ENCODE measurements at regions not wholly inside any gene's neighbourhood (a gene's known extent, or its start where the extent isn't known, plus 50 kb on each side); places are given as distances from the start of the nearest gene placed in this dataset.

- no peak overlapping the region for H2BK20ac ChIP-seq (ENCODE audit: low read length)
- H3K18ac ChIP-seq (ENCODE audit: extremely low read depth, low read length), result no peak overlapping the region
- H3K56ac ChIP-seq (replicated peaks; ENCODE audit: insufficient read length, low read depth, low read length), result no peak overlapping the region
- no peak overlapping the region for H3K4me3 ChIP-seq (ENCODE audit: extremely low read depth in 1 of 4, insufficient read depth in 2 of 4, low read depth in 3 of 4, low read length in 4 of 4)
- DNase-seq (ENCODE audit: low read depth in 1 of 2, low spot score in 2 of 2), result no peak
- H3K23me2 ChIP-seq (ENCODE audit: low read depth, low read length), result no peaks in the 10 kb centered on the region
- H3K4me2 ChIP-seq (ENCODE audit: insufficient read depth in 1 of 2, low read depth in 2 of 2, low read length in 2 of 2), result no peak overlapping the region
- no peak overlapping the region for H3K9ac ChIP-seq (replicated peaks in 1 of 4; ENCODE audit: extremely low read depth in 1 of 4, low read depth in 3 of 4, low read length in 3 of 4)
- H2AK5ac ChIP-seq (ENCODE audit: low read depth, low read length), result no peak overlapping the region
- FAIRE-seq, result peak; percentile 32
- H4K8ac ChIP-seq (ENCODE audit: extremely low read depth, insufficient read depth, low read length), result no peak overlapping the region
- peak overlapping the region; percentile 81; the same call in 1 of the 2 replicates for H2AFZ ChIP-seq (ENCODE audit: low read length)
- H3K36me3 ChIP-seq (ENCODE audit: control insufficient read depth in 2 of 4, insufficient read depth in 4 of 4, low read length in 3 of 4), result no peaks in the 10 kb centered on the region
- no peak overlapping the region for H4K91ac ChIP-seq (replicated peaks; ENCODE audit: insufficient read length, low read length)
- H3K23ac ChIP-seq (ENCODE audit: insufficient read length), result no peak overlapping the region
- no peak overlapping the region for H3K4ac ChIP-seq (replicated peaks; ENCODE audit: insufficient read length, low read depth, low read length)
- no peak overlapping the region for H3K14ac ChIP-seq (ENCODE audit: insufficient read length)
- H2BK12ac ChIP-seq (ENCODE audit: low read depth, low read length), result no peak overlapping the region
- H2BK5ac ChIP-seq (ENCODE audit: low read depth, low read length), result no peak overlapping the region
- no peak overlapping the region for H2BK15ac ChIP-seq (ENCODE audit: low read length)
- ChIA-PET CTCF (ENCODE audit: partially characterized antibody) (interaction anchor here (1.6 to 1.8 kb wide), 2 partner anchors 22 to 76 kb away, joined by 3 to 5 read pairs; no protein-coding TSS in a partner anchor), POLR2A (ENCODE audit: partially characterized antibody) (no interaction called here)
- no peak overlapping the region for H3K27ac ChIP-seq (ENCODE audit: low read depth, low read length)
- no peaks in the 10 kb centered on the region for H3K27me3 ChIP-seq (replicated peaks in 1 of 4; ENCODE audit: control insufficient read depth in 3 of 4, extremely low read depth in 1 of 4, insufficient read depth in 3 of 4, low read length in 3 of 4)
- H4K20me1 ChIP-seq (replicated peaks in 1 of 2; ENCODE audit: control insufficient read depth in 1 of 2, insufficient read depth in 2 of 2, low read length in 2 of 2), result no peaks in the 10 kb centered on the region
- H3K9me3 ChIP-seq (ENCODE audit: insufficient read depth in 2 of 2, low read depth in 1 of 2, low read length in 1 of 2), result no peaks in the 10 kb centered on the region
- no peak overlapping the region for H4K5ac ChIP-seq (ENCODE audit: insufficient read length, low read depth, low read length)
- H3K4me1 ChIP-seq (replicated peaks in 1 of 4; ENCODE audit: control insufficient read depth in 3 of 4, insufficient read depth in 4 of 4, low read length in 3 of 4), result peaks cover 0 to 14% (median 11%) of the 10 kb centered on the region in 4 experiments; a peak in 5 of 7 replicates
- no peaks in the 10 kb centered on the region for H3K79me2 ChIP-seq (ENCODE audit: control insufficient read depth in 1 of 2, insufficient read depth in 2 of 2, low read length in 2 of 2)
- no peaks in the 10 kb centered on the region for H3K79me1 ChIP-seq (ENCODE audit: low read depth, low read length)
- WGBS, 2 experiments (ENCODE audit: extremely low coverage in 1 of 2, insufficient coverage in 1 of 2, insufficient read length in 1 of 2, insufficient replicate concordance in 2 of 2, low coverage in 1 of 2, low lambda C conversion rate in 2 of 2, missing lambda C conversion rate in 1 of 2), result 74% methylated on average over 5 of the region's 5 CpGs; no CpG with 5 or more reads in 1 of the 2 experiments
- H2BK120ac ChIP-seq (replicated peaks; ENCODE audit: low read depth, low read length), result no peak overlapping the region
- TF ChIP-seq, protein P1, sequence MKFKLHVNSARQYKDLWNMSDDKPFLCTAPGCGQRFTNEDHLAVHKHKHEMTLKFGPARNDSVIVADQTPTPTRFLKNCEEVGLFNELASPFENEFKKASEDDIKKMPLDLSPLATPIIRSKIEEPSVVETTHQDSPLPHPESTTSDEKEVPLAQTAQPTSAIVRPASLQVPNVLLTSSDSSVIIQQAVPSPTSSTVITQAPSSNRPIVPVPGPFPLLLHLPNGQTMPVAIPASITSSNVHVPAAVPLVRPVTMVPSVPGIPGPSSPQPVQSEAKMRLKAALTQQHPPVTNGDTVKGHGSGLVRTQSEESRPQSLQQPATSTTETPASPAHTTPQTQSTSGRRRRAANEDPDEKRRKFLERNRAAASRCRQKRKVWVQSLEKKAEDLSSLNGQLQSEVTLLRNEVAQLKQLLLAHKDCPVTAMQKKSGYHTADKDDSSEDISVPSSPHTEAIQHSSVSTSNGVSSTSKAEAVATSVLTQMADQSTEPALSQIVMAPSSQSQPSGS (IDR thresholded peaks at IDR 0.05; ENCODE audit: low read length), result no peak
- TF ChIP-seq E2F6 (IDR thresholded peaks at IDR 0.05), result no peak
- TF ChIP-seq YY1 (IDR thresholded peaks at IDR 0.05; ENCODE audit: low read depth, low read length), result no peak
- no peak for TF ChIP-seq HDAC2 (IDR thresholded peaks at IDR 0.05; ENCODE audit: borderline replicate concordance in 1 of 2, low read depth in 2 of 2, low read length in 2 of 2)
- TF ChIP-seq TAF7 (optimal IDR thresholded peaks at IDR 0.05; ENCODE audit: borderline replicate concordance, low read depth, low read length), result no peak
- TF ChIP-seq ASH2L (IDR thresholded peaks at IDR 0.05; ENCODE audit: low read length), result no peak
- no peak for TF ChIP-seq SAP30 (IDR thresholded peaks at IDR 0.05; ENCODE audit: insufficient read depth, insufficient replicate concordance, low read length)
- no peak for TF ChIP-seq KDM1A (IDR thresholded peaks at IDR 0.05; ENCODE audit: borderline replicate concordance, low read length)
Observed at GRCh38 chr2:222100704-222101699, 197.8 kb downstream of the PAX3 start.

All from H1 (cell line).